ENCODE measurements at regions not wholly inside any gene's neighbourhood (a gene's known extent, or its start where the extent isn't known, plus 50 kb on each side); places are given as distances from the start of the nearest gene placed in this dataset.

- no peaks in the 10 kb centered on the region for H3K79me2 ChIP-seq (ENCODE audit: insufficient read depth, low read length)
- H3K27ac ChIP-seq (ENCODE audit: low read depth, low read length), result no peak overlapping the region
- DNase-seq (ENCODE audit: low read depth, low spot score) (no peak), ATAC-seq (no peak)
- intact Hi-C loops (cut with micrococcal nuclease), result no loop called here
- no peaks in the 10 kb centered on the region for H4K20me1 ChIP-seq (ENCODE audit: insufficient read depth)
- no peak overlapping the region for H3K4me3 ChIP-seq (replicated peaks in 1 of 2; ENCODE audit: low read depth in 1 of 2, low read length in 2 of 2)
- RAD21 ChIA-PET (ENCODE audit: low non-redundant PET in 1 of 2, low total read pairs in 2 of 2, uncharacterized antibody in 2 of 2, unreplicated experiment in 2 of 2), result no interaction called here
- no peaks in the 10 kb centered on the region for H3K9me3 ChIP-seq (ENCODE audit: control insufficient read depth in 1 of 2, insufficient read depth in 1 of 2, low read depth in 1 of 2, low read length in 2 of 2)
- no peak overlapping the region for H2AFZ ChIP-seq (ENCODE audit: low read depth, low read length, poor library complexity, severe bottlenecking)
- TF ChIP-seq ZNF274 (IDR thresholded peaks at IDR 0.05; ENCODE audit: low read depth, low read length) (no peak), SIN3A (IDR thresholded peaks at IDR 0.05; ENCODE audit: low read depth) (no peak), ZFX (IDR thresholded peaks at IDR 0.05) (no peak), JUND (IDR thresholded peaks at IDR 0.05) (no peak), EGR1 (IDR thresholded peaks at IDR 0.05; ENCODE audit: low read depth) (no peak), TCF7L2 (IDR thresholded peaks at IDR 0.05; ENCODE audit: borderline replicate concordance, extremely low read depth, insufficient read depth, insufficient read length) (no peak), POLR2AphosphoS5 (IDR thresholded peaks at IDR 0.05; ENCODE audit: low read depth, low read length) (no peak), EZH2phosphoT487 (IDR thresholded peaks at IDR 0.05; ENCODE audit: borderline replicate concordance) (no peak), POLR2A (IDR thresholded peaks at IDR 0.05; ENCODE audit: borderline replicate concordance, extremely low read depth, insufficient read depth, insufficient read length) (no peak), CEBPB (IDR thresholded peaks at IDR 0.05; ENCODE audit: low read depth) (no peak), YY1 (IDR thresholded peaks at IDR 0.05; ENCODE audit: extremely low read depth, insufficient replicate concordance, low read depth, low read length) (no peak)
- TF ChIP-seq, protein P1, sequence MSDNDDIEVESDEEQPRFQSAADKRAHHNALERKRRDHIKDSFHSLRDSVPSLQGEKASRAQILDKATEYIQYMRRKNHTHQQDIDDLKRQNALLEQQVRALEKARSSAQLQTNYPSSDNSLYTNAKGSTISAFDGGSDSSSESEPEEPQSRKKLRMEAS (IDR thresholded peaks at IDR 0.05), result no peak
- TF ChIP-seq, protein P2, sequence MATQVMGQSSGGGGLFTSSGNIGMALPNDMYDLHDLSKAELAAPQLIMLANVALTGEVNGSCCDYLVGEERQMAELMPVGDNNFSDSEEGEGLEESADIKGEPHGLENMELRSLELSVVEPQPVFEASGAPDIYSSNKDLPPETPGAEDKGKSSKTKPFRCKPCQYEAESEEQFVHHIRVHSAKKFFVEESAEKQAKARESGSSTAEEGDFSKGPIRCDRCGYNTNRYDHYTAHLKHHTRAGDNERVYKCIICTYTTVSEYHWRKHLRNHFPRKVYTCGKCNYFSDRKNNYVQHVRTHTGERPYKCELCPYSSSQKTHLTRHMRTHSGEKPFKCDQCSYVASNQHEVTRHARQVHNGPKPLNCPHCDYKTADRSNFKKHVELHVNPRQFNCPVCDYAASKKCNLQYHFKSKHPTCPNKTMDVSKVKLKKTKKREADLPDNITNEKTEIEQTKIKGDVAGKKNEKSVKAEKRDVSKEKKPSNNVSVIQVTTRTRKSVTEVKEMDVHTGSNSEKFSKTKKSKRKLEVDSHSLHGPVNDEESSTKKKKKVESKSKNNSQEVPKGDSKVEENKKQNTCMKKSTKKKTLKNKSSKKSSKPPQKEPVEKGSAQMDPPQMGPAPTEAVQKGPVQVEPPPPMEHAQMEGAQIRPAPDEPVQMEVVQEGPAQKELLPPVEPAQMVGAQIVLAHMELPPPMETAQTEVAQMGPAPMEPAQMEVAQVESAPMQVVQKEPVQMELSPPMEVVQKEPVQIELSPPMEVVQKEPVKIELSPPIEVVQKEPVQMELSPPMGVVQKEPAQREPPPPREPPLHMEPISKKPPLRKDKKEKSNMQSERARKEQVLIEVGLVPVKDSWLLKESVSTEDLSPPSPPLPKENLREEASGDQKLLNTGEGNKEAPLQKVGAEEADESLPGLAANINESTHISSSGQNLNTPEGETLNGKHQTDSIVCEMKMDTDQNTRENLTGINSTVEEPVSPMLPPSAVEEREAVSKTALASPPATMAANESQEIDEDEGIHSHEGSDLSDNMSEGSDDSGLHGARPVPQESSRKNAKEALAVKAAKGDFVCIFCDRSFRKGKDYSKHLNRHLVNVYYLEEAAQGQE (IDR thresholded peaks at IDR 0.05; ENCODE audit: low read depth), result no peak
- TF ChIP-seq, protein P3, sequence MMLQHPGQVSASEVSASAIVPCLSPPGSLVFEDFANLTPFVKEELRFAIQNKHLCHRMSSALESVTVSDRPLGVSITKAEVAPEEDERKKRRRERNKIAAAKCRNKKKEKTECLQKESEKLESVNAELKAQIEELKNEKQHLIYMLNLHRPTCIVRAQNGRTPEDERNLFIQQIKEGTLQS (IDR thresholded peaks at IDR 0.05), result no peak
- TF ChIP-seq, protein P4, sequence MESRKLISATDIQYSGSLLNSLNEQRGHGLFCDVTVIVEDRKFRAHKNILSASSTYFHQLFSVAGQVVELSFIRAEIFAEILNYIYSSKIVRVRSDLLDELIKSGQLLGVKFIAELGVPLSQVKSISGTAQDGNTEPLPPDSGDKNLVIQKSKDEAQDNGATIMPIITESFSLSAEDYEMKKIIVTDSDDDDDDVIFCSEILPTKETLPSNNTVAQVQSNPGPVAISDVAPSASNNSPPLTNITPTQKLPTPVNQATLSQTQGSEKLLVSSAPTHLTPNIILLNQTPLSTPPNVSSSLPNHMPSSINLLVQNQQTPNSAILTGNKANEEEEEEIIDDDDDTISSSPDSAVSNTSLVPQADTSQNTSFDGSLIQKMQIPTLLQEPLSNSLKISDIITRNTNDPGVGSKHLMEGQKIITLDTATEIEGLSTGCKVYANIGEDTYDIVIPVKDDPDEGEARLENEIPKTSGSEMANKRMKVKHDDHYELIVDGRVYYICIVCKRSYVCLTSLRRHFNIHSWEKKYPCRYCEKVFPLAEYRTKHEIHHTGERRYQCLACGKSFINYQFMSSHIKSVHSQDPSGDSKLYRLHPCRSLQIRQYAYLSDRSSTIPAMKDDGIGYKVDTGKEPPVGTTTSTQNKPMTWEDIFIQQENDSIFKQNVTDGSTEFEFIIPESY (IDR thresholded peaks at IDR 0.05; ENCODE audit: extremely low read depth, insufficient replicate concordance, low read length), result no peak
- TF ChIP-seq, protein P5, sequence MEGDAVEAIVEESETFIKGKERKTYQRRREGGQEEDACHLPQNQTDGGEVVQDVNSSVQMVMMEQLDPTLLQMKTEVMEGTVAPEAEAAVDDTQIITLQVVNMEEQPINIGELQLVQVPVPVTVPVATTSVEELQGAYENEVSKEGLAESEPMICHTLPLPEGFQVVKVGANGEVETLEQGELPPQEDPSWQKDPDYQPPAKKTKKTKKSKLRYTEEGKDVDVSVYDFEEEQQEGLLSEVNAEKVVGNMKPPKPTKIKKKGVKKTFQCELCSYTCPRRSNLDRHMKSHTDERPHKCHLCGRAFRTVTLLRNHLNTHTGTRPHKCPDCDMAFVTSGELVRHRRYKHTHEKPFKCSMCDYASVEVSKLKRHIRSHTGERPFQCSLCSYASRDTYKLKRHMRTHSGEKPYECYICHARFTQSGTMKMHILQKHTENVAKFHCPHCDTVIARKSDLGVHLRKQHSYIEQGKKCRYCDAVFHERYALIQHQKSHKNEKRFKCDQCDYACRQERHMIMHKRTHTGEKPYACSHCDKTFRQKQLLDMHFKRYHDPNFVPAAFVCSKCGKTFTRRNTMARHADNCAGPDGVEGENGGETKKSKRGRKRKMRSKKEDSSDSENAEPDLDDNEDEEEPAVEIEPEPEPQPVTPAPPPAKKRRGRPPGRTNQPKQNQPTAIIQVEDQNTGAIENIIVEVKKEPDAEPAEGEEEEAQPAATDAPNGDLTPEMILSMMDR (IDR thresholded peaks at IDR 0.05 in 2 of 3, conservative IDR thresholded peaks at IDR 0.05 in 1 of 3; ENCODE audit: borderline replicate concordance in 1 of 3, insufficient read depth in 1 of 3, low read depth in 2 of 3, low read length in 2 of 3), result no peak
- H3K9ac ChIP-seq (ENCODE audit: low read length), result no peak overlapping the region
- H3K9me2 ChIP-seq (ENCODE audit: insufficient read depth), result no peaks in the 10 kb centered on the region
- H3K36me3 ChIP-seq (ENCODE audit: control insufficient read depth in 1 of 2, insufficient read depth in 2 of 2, low read length in 2 of 2), result no peaks in the 10 kb centered on the region
- POLR2A ChIA-PET, result no interaction called here
- no peaks in the 10 kb centered on the region for H3K27me3 ChIP-seq (ENCODE audit: insufficient read depth, low read length)
- BruUV-seq (replicated peaks), result no TSS peak
- H3K4me2 ChIP-seq (ENCODE audit: low read length), result no peak overlapping the region
- CTCF ChIA-PET, result no interaction called here
- H3K4me1 ChIP-seq (ENCODE audit: control insufficient read depth in 1 of 2, insufficient read depth in 2 of 2, low read length in 2 of 2), result no peaks in the 10 kb centered on the region
These were observed 569.2 kb downstream of the QKI start for GRCh38 chr6:163983679-163984078.
